Right atrium auricular region (tissue), 2 donors: ENCODE measurements at regions not wholly inside any gene's neighbourhood (a gene's known extent, or its start where the extent isn't known, plus 50 kb on each side); places are given as distances from the start of the nearest gene placed in this dataset.

Experiments used
- DNase-seq: peaks from one replicate; pipeline ENCODE4 v3.0.0-alpha.2; 2019; ENCODE audit warnings: low spot score
- H3K27ac ChIP-seq, 2 donors: fragments of 200-600 bp; sonication (generic); 1 replicate in 1 of 2; 2 replicates in 1 of 2; pipeline ENCODE4 v1.5.1; 2016 to 2019
- H3K27me3 ChIP-seq, 2 donors: fragments of 200-600 bp; sonication (generic); one replicate each; pipeline versions ENCODE4 v1.5.1 to v1.6.0; 2017 to 2019
- H3K36me3 ChIP-seq: fragments of 200-600 bp; sonication (generic); one replicate; pipeline ENCODE4 v1.5.1; 2016
- H3K4me1 ChIP-seq, 2 donors: fragments of 200-600 bp; sonication (generic); one replicate each; pipeline versions ENCODE4 v1.5.1 to v1.6.0; 2017 to 2019
- H3K4me3 ChIP-seq, 2 donors: fragments of 200-600 bp; sonication (generic); 1 replicate in 1 of 2; 2 replicates in 1 of 2; pipeline ENCODE4 v1.5.1; 2017 to 2019; ENCODE audit warnings: mild to moderate bottlenecking in 1 of 2, moderate library complexity in 1 of 2
- H3K9me3 ChIP-seq, 2 donors: fragments of 200-600 bp; sonication (generic); one replicate each; pipeline ENCODE4 v1.5.1; 2019
- TF ChIP-seq, protein P1 (sequence below), 2 donors: fragments of 200-600 bp; sonication (generic); IDR thresholded peaks; one replicate each; pipeline ENCODE4 v1.5.1; 2019; ENCODE audit warnings: antibody characterized with exemption in 2 of 2

DNA sequence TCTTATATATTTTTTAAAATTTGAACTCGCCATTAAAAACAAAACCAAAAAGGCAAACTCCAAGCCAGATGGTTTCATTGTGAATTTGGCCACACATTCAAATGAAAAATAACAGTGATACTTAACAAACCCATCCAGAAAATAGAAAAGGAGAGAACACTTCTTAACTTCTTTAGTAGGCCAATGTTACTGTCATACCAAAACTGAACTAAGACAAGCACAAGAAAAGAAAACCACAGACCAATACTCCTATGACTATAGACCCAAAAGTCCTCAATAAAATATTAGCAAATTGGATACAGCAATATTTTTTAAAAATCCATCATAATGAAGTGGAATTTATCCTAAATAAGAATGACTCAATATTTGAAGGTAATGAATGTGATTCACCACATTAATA, 73.5 kb upstream of the ALDH1A3 start:
- TF ChIP-seq, protein P1, sequence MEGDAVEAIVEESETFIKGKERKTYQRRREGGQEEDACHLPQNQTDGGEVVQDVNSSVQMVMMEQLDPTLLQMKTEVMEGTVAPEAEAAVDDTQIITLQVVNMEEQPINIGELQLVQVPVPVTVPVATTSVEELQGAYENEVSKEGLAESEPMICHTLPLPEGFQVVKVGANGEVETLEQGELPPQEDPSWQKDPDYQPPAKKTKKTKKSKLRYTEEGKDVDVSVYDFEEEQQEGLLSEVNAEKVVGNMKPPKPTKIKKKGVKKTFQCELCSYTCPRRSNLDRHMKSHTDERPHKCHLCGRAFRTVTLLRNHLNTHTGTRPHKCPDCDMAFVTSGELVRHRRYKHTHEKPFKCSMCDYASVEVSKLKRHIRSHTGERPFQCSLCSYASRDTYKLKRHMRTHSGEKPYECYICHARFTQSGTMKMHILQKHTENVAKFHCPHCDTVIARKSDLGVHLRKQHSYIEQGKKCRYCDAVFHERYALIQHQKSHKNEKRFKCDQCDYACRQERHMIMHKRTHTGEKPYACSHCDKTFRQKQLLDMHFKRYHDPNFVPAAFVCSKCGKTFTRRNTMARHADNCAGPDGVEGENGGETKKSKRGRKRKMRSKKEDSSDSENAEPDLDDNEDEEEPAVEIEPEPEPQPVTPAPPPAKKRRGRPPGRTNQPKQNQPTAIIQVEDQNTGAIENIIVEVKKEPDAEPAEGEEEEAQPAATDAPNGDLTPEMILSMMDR (IDR thresholded peaks at IDR 0.05), result no peak
- Histone ChIP-seq H3K9me3 (peaks cover 0 to 10% of the 10 kb centered on the region in 2 donors), H3K27me3 (no peaks in the 10 kb centered on the region), H3K27ac (no peak overlapping the region), H3K36me3 (no peaks in the 10 kb centered on the region), H3K4me1 (no peaks in the 10 kb centered on the region), H3K4me3 (no peak overlapping the region)
- no peak for DNase-seq

DNA sequence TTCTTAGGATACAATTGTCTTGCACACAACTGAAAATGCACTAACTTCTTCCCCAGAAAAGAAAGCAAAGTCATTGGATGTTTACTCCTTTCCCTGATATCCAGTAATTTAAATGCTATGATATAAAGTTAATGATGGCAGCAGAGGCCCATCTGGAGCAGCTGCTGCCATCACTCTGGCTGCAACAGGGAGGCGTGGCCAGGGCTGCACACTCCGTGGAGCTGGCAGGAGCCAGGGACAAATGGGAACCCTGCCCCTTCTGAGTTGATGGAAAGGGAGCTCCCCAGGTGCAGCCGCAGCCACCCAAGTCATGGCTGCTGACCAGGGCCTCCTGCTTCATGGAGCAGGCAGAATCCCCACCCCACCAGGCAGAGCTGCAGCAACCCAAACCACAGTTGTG, 72.6 kb upstream of the ALDH1A3 start:
- H3K9me3 ChIP-seq, result peaks cover 0 to 10% of the 10 kb centered on the region in 2 donors
- no peak overlapping the region for H3K27ac ChIP-seq
- no peaks in the 10 kb centered on the region for H3K36me3 ChIP-seq
- H3K27me3 ChIP-seq, result no peaks in the 10 kb centered on the region
- DNase-seq, result no peak
- TF ChIP-seq, protein P1 (IDR thresholded peaks at IDR 0.05), result no peak
- H3K4me1 ChIP-seq, result no peaks in the 10 kb centered on the region
- H3K4me3 ChIP-seq, result no peak overlapping the region

DNA sequence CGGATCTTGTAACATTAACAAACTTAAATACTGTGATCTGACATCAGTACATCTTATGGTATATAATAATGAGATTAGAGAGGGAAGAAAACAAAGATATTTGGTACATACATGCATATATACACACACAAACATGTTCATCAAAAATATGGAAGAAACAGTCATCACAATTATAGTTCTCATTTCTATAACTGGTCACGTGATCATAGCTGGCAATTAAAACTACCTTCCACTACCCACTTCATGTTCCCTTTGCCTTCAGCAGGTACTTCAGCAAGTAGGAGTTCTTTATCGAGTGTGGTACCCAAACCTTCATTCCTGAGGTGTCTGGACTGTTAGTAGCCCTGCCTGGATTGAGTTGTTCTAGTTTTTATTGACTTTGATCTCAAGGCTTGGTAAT, 70.9 kb upstream of the ALDH1A3 start:
- Histone ChIP-seq H3K9me3 (peaks cover 0 to 10% of the 10 kb centered on the region in 2 donors), H3K4me3 (no peak overlapping the region), H3K27ac (no peak overlapping the region), H3K36me3 (no peaks in the 10 kb centered on the region), H3K4me1 (no peaks in the 10 kb centered on the region), H3K27me3 (no peaks in the 10 kb centered on the region)
- no peak for DNase-seq
- TF ChIP-seq, protein P1 (IDR thresholded peaks at IDR 0.05), result no peak

DNA sequence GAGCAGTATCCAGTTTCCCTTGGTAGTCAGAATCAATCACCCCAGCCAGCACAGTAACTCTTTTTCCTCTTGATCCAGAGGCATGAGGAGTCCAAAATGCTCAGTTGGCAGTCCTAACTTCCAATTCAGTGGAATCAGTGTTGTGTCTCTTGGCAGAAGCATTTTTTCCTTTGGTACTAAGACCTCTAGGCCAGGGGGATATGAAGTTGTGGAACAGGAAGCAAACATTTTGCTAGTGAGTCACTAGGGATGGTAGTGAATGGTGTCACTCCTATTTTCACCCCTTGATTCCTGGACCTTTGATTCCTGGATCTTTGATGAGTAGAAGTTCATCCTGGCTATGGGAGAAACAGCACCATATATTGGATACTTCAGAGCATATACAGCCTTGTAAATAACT, 70.5 kb upstream of the ALDH1A3 start:
- no peaks in the 10 kb centered on the region for H3K27me3 ChIP-seq
- no peak overlapping the region for H3K27ac ChIP-seq
- H3K36me3 ChIP-seq, result no peaks in the 10 kb centered on the region
- TF ChIP-seq, protein P1 (IDR thresholded peaks at IDR 0.05), result no peak
- H3K9me3 ChIP-seq, result peaks cover 0 to 10% of the 10 kb centered on the region in 2 donors
- no peak overlapping the region for H3K4me3 ChIP-seq
- DNase-seq, result no peak
- H3K4me1 ChIP-seq, result no peaks in the 10 kb centered on the region

DNA sequence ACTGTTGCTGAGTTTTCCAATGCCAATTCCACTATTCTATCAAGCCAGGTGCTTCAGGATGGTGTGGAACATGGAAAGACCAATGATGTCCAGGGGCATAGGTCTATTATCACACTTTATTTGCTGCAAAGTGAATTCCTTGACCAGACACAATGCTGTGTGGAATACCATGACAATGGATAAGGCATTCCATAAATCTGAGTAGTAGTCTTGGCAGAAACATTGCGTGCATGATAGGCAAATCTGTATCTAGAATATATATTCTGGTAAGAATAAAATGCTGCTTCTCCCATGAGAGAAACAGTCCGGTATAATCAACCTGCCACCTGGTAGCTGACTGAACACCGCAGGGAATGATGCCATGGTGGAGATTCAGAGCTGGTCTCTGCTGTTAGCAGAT, 70.0 kb upstream of the ALDH1A3 start:
- no peak for DNase-seq
- H3K27me3 ChIP-seq, result no peaks in the 10 kb centered on the region
- no peaks in the 10 kb centered on the region for H3K36me3 ChIP-seq
- no peaks in the 10 kb centered on the region for H3K4me1 ChIP-seq
- TF ChIP-seq, protein P1 (IDR thresholded peaks at IDR 0.05), result no peak
- no peak overlapping the region for H3K4me3 ChIP-seq
- H3K9me3 ChIP-seq, result peaks cover 0 to 10% of the 10 kb centered on the region in 2 donors
- no peak overlapping the region for H3K27ac ChIP-seq

DNA sequence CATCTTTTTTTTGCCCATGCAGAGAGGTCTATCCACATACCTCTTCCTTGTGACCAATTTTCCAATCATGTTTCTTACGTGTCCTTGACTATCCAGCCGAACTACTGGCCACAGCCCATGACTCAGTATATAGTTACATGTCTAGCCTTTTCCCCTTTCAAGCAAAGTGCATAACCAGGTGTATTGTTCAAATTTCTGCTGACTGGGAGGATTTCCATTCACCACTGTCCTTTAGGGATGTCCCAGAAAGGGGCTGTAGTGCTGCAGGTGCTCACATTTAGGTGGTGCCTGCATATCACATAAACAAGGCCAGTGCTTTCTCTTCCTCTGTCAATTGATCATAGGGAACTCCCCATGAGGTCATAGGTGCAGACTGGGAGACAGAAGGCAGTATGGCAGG, 69.4 kb upstream of the ALDH1A3 start:
- TF ChIP-seq, protein P1 (IDR thresholded peaks at IDR 0.05), result no peak
- H3K4me1 ChIP-seq, result no peaks in the 10 kb centered on the region
- no peaks in the 10 kb centered on the region for H3K36me3 ChIP-seq
- DNase-seq, result no peak
- no peaks in the 10 kb centered on the region for H3K27me3 ChIP-seq
- no peak overlapping the region for H3K4me3 ChIP-seq
- no peak overlapping the region for H3K27ac ChIP-seq
- H3K9me3 ChIP-seq, result peaks cover 0 to 8% of the 10 kb centered on the region in 2 donors
